GM23338 (cell line): ENCODE measurements at regions not wholly inside any gene's neighbourhood (a gene's known extent, or its start where the extent isn't known, plus 50 kb on each side); places are given as distances from the start of the nearest gene placed in this dataset.
A peak's percentile ranks its signal among the peaks of the same experiment; 100 is the strongest.

Source experiments
- ATAC-seq: fragments of 200-7000 bp; cut with Tn5 transposase; 3 replicates; pipeline ENCODE4 v1.9.1; 2020
- DNase-seq: peaks from one replicate; pipeline ENCODE4 v3.0.0-alpha.2; 2015; ENCODE audit warnings: low spot score
- H2AFZ ChIP-seq: fragments of 200-600 bp; sonication (generic); 2 replicates; pipeline ENCODE4 v1.8.0; 2016; ENCODE audit warnings: antibody characterized with exemption, mild to moderate bottlenecking, moderate library complexity
- H3F3A ChIP-seq: fragments of 200-600 bp; sonication (generic); replicated peaks from 2 replicates; pipeline ENCODE4 v1.8.0; 2017; ENCODE audit warnings: antibody characterized with exemption, mixed run types, low read depth
- H3K27ac ChIP-seq: fragments of 200-600 bp; sonication (generic); 2 replicates; pipeline ENCODE4 v1.6.1; 2016; ENCODE audit warnings: low read depth
- H3K27me3 ChIP-seq: fragments of 200-600 bp; sonication (generic); 2 replicates; pipeline ENCODE4 v1.8.0; 2016; ENCODE audit warnings: mild to moderate bottlenecking, mixed run types, moderate library complexity; ENCODE audit not compliant: insufficient read depth
- H3K36me3 ChIP-seq: fragments of 200-600 bp; sonication (generic); 2 replicates; pipeline ENCODE4 v1.8.0; 2016; ENCODE audit warnings: mild to moderate bottlenecking; ENCODE audit not compliant: insufficient read depth
- H3K4me1 ChIP-seq: fragments of 200-600 bp; sonication (generic); 2 replicates; pipeline ENCODE4 v1.8.0; 2016; ENCODE audit warnings: mild to moderate bottlenecking, moderate library complexity; ENCODE audit not compliant: insufficient read depth
- H3K4me2 ChIP-seq: fragments of 200-600 bp; sonication (generic); 2 replicates; pipeline ENCODE4 v1.7.1; 2017; ENCODE audit warnings: mixed run types
- H3K4me3 ChIP-seq: fragments of 200-600 bp; sonication (generic); 2 replicates; pipeline ENCODE4 v1.6.1; 2016; ENCODE audit warnings: mixed run types
- H3K79me2 ChIP-seq: fragments of 200-600 bp; sonication (generic); replicated peaks from 2 replicates; pipeline ENCODE4 v1.8.0; 2017; ENCODE audit warnings: mild to moderate bottlenecking; ENCODE audit not compliant: insufficient read depth
- H3K9me2 ChIP-seq: fragments of 200-600 bp; sonication (generic); 2 replicates; pipeline ENCODE4 v1.8.0; 2017; ENCODE audit not compliant: insufficient read depth
- H4K20me1 ChIP-seq: fragments of 200-600 bp; sonication (generic); replicated peaks from 2 replicates; pipeline ENCODE4 v1.8.0; 2017; ENCODE audit warnings: mild to moderate bottlenecking; ENCODE audit not compliant: insufficient read depth
- H3K27ac Mint-ChIP-seq: 2 replicates; pipeline ENCODE4 v1.8.0; 2020; ENCODE audit warnings: inconsistent platforms, mild to moderate bottlenecking, moderate library complexity, mixed read lengths
- H3K27me3 Mint-ChIP-seq: 3 replicates; pipeline ENCODE4 v1.8.0; 2022; ENCODE audit warnings: low read depth, mild to moderate bottlenecking, moderate library complexity, mixed read lengths, inconsistent platforms; ENCODE audit not compliant: insufficient read depth, poor library complexity
- H3K36me3 Mint-ChIP-seq: 3 replicates; pipeline ENCODE4 v1.8.0; 2021; ENCODE audit warnings: low read depth, mild to moderate bottlenecking, inconsistent platforms, moderate library complexity, mixed read lengths
- H3K4me1 Mint-ChIP-seq: 3 replicates; pipeline ENCODE4 v1.8.0; 2020; ENCODE audit warnings: mild to moderate bottlenecking, inconsistent platforms, mixed read lengths
- H3K4me3 Mint-ChIP-seq: 3 replicates; pipeline ENCODE4 v1.8.0; 2021; ENCODE audit warnings: moderate library complexity, mild to moderate bottlenecking, inconsistent platforms, mixed read lengths
- H3K9me3 Mint-ChIP-seq: 3 replicates; pipeline ENCODE4 v1.8.0; 2020; ENCODE audit warnings: moderate library complexity, mild to moderate bottlenecking, inconsistent platforms, mixed read lengths
- CREB1 ChIP-seq: fragments of 250-450 bp; sonication (Bioruptor Pico); IDR thresholded peaks from 2 replicates; pipeline ENCODE4 v1.5.0; 2020; ENCODE audit warnings: low read depth, mild to moderate bottlenecking, moderate library complexity
- ETS1 ChIP-seq: IDR thresholded peaks from 2 replicates; pipeline ENCODE4 v1.6.1; 2016; ENCODE audit warnings: antibody characterized with exemption
- EZH2 ChIP-seq: fragments of 200-600 bp; sonication (generic); IDR thresholded peaks from one replicate; pipeline ENCODE4 v1.8.0; 2017; ENCODE audit warnings: antibody characterized with exemption, mild to moderate bottlenecking, low read depth; ENCODE audit not compliant: unreplicated experiment
- EZH2phosphoT487 ChIP-seq: fragments of 200-600 bp; sonication (generic); IDR thresholded peaks from one replicate; pipeline ENCODE4 v1.8.1; 2018; ENCODE audit warnings: antibody characterized with exemption; ENCODE audit not compliant: unreplicated experiment
- NANOG ChIP-seq: IDR thresholded peaks from 2 replicates; pipeline ENCODE4 v1.6.1; 2016; ENCODE audit warnings: antibody characterized with exemption, borderline replicate concordance
- POLR2AphosphoS5 ChIP-seq: IDR thresholded peaks from 2 replicates; pipeline ENCODE4 v1.6.1; 2016; ENCODE audit warnings: antibody characterized with exemption, low read depth
- STAT1 ChIP-seq: IDR thresholded peaks from one replicate; pipeline ENCODE4 v1.6.1; 2016; ENCODE audit warnings: antibody characterized with exemption; ENCODE audit not compliant: unreplicated experiment
- ZNF114 ChIP-seq: fragments of 250-450 bp; sonication (Bioruptor Pico); IDR thresholded peaks from 2 replicates; pipeline ENCODE4 v1.5.0; 2020; ENCODE audit warnings: mild to moderate bottlenecking, moderate library complexity
- ZNF331 ChIP-seq: fragments of 250-450 bp; sonication (Bioruptor Pico); IDR thresholded peaks from 2 replicates; pipeline ENCODE4 v1.5.0; 2020; ENCODE audit warnings: low read depth, mild to moderate bottlenecking, moderate library complexity
- TF ChIP-seq, protein P1 (sequence below), 2 experiments: fragments of 200-600 bp in 1 of 2; sonication (generic) in 1 of 2; conservative IDR thresholded peaks; 2 replicates each; pipeline versions ENCODE4 v1.5.1 to v1.6.1; 2016 to 2017; ENCODE audit warnings: antibody characterized with exemption in 2 of 2, low read depth in 2 of 2, mild to moderate bottlenecking in 2 of 2, moderate library complexity in 1 of 2
- TF ChIP-seq, protein P2 (sequence below): fragments of 250-450 bp; sonication (Bioruptor Pico); IDR thresholded peaks from 2 replicates; pipeline ENCODE4 v1.5.0; 2020; ENCODE audit warnings: mild to moderate bottlenecking, moderate library complexity

- Mint-ChIP-seq H3K4me3 (no peak overlapping the region), H3K27me3 (peaks cover 10% of the 10 kb centered on the region), H3K9me3 (peaks cover 22% of the 10 kb centered on the region), H3K36me3 (peaks cover 19% of the 10 kb centered on the region), H3K27ac (no peak overlapping the region), H3K4me1 (peaks cover 2% of the 10 kb centered on the region; the same call in 1 of the 3 replicates)
- no peak for DNase-seq
- Histone ChIP-seq H3K27ac (no peak overlapping the region), H3K36me3 (no peaks in the 10 kb centered on the region), H3K79me2 (no peaks in the 10 kb centered on the region), H2AFZ (0 out of 2 replicates have a peak overlapping the region, but pooled peaks have one; percentile 14), H3K9me2 (0 out of 2 replicates have a peak, but pooled peaks cover 9% of the 10 kb centered on the region), H3K4me3 (no peak overlapping the region), H3K4me1 (no peaks in the 10 kb centered on the region), H3K4me2 (no peak overlapping the region), H4K20me1 (no peaks in the 10 kb centered on the region), H3K27me3 (no peaks in the 10 kb centered on the region), H3F3A (no peaks in the 10 kb centered on the region)
- ATAC-seq = no peak
- TF ChIP-seq NANOG (no peak), EZH2phosphoT487 (no peak), STAT1 (no peak), ETS1 (no peak), ZNF114 (CRISPR knock-in tag) (no peak), ZNF331 (no peak), POLR2AphosphoS5 (no peak), EZH2 (no peak), CREB1 (CRISPR knock-in tag) (no peak)
- TF ChIP-seq, protein P1, sequence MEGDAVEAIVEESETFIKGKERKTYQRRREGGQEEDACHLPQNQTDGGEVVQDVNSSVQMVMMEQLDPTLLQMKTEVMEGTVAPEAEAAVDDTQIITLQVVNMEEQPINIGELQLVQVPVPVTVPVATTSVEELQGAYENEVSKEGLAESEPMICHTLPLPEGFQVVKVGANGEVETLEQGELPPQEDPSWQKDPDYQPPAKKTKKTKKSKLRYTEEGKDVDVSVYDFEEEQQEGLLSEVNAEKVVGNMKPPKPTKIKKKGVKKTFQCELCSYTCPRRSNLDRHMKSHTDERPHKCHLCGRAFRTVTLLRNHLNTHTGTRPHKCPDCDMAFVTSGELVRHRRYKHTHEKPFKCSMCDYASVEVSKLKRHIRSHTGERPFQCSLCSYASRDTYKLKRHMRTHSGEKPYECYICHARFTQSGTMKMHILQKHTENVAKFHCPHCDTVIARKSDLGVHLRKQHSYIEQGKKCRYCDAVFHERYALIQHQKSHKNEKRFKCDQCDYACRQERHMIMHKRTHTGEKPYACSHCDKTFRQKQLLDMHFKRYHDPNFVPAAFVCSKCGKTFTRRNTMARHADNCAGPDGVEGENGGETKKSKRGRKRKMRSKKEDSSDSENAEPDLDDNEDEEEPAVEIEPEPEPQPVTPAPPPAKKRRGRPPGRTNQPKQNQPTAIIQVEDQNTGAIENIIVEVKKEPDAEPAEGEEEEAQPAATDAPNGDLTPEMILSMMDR (conservative IDR thresholded peaks at IDR 0.05; ENCODE audit: low read depth in 2 of 2) = no peak
- TF ChIP-seq, protein P2, sequence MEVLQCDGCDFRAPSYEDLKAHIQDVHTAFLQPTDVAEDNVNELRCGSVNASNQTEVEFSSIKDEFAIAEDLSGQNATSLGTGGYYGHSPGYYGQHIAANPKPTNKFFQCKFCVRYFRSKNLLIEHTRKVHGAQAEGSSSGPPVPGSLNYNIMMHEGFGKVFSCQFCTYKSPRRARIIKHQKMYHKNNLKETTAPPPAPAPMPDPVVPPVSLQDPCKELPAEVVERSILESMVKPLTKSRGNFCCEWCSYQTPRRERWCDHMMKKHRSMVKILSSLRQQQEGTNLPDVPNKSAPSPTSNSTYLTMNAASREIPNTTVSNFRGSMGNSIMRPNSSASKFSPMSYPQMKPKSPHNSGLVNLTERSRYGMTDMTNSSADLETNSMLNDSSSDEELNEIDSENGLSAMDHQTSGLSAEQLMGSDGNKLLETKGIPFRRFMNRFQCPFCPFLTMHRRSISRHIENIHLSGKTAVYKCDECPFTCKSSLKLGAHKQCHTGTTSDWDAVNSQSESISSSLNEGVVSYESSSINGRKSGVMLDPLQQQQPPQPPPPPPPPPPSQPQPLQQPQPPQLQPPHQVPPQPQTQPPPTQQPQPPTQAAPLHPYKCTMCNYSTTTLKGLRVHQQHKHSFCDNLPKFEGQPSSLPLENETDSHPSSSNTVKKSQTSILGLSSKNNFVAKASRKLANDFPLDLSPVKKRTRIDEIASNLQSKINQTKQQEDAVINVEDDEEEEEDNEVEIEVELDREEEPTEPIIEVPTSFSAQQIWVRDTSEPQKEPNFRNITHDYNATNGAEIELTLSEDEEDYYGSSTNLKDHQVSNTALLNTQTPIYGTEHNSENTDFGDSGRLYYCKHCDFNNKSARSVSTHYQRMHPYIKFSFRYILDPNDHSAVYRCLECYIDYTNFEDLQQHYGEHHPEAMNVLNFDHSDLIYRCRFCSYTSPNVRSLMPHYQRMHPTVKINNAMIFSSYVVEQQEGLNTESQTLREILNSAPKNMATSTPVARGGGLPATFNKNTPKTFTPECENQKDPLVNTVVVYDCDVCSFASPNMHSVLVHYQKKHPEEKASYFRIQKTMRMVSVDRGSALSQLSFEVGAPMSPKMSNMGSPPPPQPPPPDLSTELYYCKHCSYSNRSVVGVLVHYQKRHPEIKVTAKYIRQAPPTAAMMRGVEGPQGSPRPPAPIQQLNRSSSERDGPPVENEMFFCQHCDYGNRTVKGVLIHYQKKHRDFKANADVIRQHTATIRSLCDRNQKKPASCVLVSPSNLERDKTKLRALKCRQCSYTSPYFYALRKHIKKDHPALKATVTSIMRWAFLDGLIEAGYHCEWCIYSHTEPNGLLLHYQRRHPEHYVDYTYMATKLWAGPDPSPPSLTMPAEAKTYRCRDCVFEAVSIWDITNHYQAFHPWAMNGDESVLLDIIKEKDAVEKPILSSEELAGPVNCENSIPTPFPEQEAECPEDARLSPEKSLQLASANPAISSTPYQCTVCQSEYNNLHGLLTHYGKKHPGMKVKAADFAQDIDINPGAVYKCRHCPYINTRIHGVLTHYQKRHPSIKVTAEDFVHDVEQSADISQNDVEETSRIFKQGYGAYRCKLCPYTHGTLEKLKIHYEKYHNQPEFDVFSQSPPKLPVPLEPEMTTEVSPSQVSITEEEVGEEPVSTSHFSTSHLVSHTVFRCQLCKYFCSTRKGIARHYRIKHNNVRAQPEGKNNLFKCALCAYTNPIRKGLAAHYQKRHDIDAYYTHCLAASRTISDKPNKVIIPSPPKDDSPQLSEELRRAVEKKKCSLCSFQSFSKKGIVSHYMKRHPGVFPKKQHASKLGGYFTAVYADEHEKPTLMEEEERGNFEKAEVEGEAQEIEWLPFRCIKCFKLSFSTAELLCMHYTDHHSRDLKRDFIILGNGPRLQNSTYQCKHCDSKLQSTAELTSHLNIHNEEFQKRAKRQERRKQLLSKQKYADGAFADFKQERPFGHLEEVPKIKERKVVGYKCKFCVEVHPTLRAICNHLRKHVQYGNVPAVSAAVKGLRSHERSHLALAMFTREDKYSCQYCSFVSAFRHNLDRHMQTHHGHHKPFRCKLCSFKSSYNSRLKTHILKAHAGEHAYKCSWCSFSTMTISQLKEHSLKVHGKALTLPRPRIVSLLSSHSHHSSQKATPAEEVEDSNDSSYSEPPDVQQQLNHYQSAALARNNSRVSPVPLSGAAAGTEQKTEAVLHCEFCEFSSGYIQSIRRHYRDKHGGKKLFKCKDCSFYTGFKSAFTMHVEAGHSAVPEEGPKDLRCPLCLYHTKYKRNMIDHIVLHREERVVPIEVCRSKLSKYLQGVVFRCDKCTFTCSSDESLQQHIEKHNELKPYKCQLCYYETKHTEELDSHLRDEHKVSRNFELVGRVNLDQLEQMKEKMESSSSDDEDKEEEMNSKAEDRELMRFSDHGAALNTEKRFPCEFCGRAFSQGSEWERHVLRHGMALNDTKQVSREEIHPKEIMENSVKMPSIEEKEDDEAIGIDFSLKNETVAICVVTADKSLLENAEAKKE = no peak
Observed at GRCh38 chr14:28297559-28297958, 469.0 kb upstream of the FOXG1 start.
